A673 (cell line): ENCODE measurements at regions not wholly inside any gene's neighbourhood (a gene's known extent, or its start where the extent isn't known, plus 50 kb on each side); places are given as distances from the start of the nearest gene placed in this dataset.
A peak's percentile ranks its signal among the peaks of the same experiment; 100 is the strongest.
"Not testable (repeated sequence)": the region's sequence is repeated elsewhere in the genome, so short reads cannot be mapped to it uniquely, and the experiment has no call there.

Source experiments
- BruUV-seq: library from RNA; stranded (reverse); fragments of 400-500 nt; replicated peaks from 2 replicates; lab custom pipeline; 2021; lab: Mats Ljungman, UMichigan
- CTCF ChIA-PET: fragments of 300-600 bp; sonication (Branson Sonifier 250); formaldehyde crosslinking; loops from one replicate; lab custom pipeline; 2022; ENCODE audit warnings: antibody characterized with exemption; lab: Charles Lee
- POLR2A ChIA-PET: fragments of 300-600 bp; sonication (Branson Sonifier 250); formaldehyde crosslinking; loops from one replicate; lab custom pipeline; 2022; ENCODE audit warnings: antibody characterized with exemption; ENCODE audit not compliant: low non-redundant PET; lab: Charles Lee
- DNase-seq: peaks from one replicate; pipeline ENCODE4 v3.0.0-alpha.2; 2015; ENCODE audit warnings: low spot score
- H3K27ac ChIP-seq: fragments of 200-600 bp; sonication (generic); 2 replicates; pipeline ENCODE4 v1.5.1; 2016; ENCODE audit warnings: mixed run types, low read depth, mild to moderate bottlenecking, mixed read lengths, antibody characterized with exemption, low read length; ENCODE audit not compliant: poor library complexity, severe bottlenecking
- H3K27me3 ChIP-seq: fragments of 200-600 bp; sonication (generic); replicated peaks from 2 replicates; pipeline ENCODE4 v1.6.1; 2017; ENCODE audit warnings: mixed run types, low read depth, mild to moderate bottlenecking, mixed read lengths, antibody characterized with exemption, low read length; ENCODE audit not compliant: insufficient read depth, poor library complexity
- H3K36me3 ChIP-seq: fragments of 200-600 bp; sonication (generic); 2 replicates; pipeline ENCODE4 v1.6.1; 2016; ENCODE audit warnings: mixed run types, mild to moderate bottlenecking, mixed read lengths, antibody characterized with exemption, low read length; ENCODE audit not compliant: insufficient read depth, poor library complexity, severe bottlenecking
- H3K4me1 ChIP-seq: fragments of 200-600 bp; sonication (generic); 2 replicates; pipeline ENCODE4 v1.6.1; 2017; ENCODE audit warnings: mixed run types, mild to moderate bottlenecking, mixed read lengths, antibody characterized with exemption, low read length; ENCODE audit not compliant: insufficient read depth, poor library complexity, severe bottlenecking
- H3K4me3 ChIP-seq: fragments of 200-600 bp; sonication (generic); 2 replicates; pipeline ENCODE4 v1.5.1; 2016; ENCODE audit warnings: low read depth, mixed run types, mild to moderate bottlenecking, mixed read lengths, low read length; ENCODE audit not compliant: poor library complexity, severe bottlenecking
- H3K9me3 ChIP-seq: fragments of 200-600 bp; sonication (generic); 2 replicates; pipeline ENCODE4 v1.6.1; 2016; ENCODE audit warnings: mixed run types, low read depth, mild to moderate bottlenecking, mixed read lengths, antibody characterized with exemption, low read length; ENCODE audit not compliant: poor library complexity, severe bottlenecking
- intact Hi-C: fragments of 100-400 bp; cut with micrococcal nuclease; formaldehyde crosslinking; loops from one replicate; pipeline ENCODE4 v1.10.0; 2022; ENCODE audit not compliant: unreplicated experiment

DNA sequence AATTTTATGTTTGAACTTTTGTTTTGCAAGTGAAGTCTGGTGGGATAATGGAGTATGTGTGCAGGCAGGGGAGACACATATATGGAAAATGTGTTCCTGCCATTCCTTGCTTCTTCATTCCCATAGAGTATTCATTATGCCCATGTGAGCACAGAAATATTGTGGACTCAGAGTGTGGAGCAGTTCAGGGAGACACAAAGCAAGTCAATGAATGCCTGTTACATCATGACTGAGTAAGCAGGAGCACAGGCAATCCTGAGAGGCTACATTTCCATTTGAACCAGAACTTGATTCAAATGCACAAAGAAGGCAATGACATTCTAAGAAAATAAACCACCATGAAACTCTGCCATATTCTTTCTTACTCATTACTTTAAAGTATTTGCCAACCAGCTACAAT is 990.5 kb downstream of the PRIM2 start:
- BruUV-seq, H3K27ac ChIP-seq, intact Hi-C loops, H3K27me3 ChIP-seq, DNase-seq, CTCF ChIA-PET, H3K4me3 ChIP-seq, H3K9me3 ChIP-seq, POLR2A ChIA-PET, H3K36me3 ChIP-seq, H3K4me1 ChIP-seq: not testable (repeated sequence)

DNA sequence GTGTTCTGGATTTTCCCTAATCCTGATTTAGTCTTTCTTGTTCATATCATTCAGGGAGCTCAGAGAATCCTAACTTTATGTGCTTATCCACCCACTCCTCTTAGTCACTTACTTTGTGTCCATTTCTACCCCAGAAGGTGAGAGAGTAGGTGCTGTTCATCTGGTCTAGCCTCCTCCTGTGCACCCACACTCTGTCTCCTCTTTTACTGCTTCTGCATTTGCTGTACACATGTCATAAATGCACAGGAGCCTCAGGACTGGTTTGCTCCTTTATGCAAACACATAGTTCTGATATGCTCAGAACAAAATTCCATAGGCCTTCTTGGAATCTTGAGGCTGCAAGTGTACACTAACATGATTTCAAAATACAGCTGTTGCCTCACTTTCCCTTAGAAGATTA is 1014.7 kb downstream of the PRIM2 start:
- intact Hi-C loops, result not testable (repeated sequence)

DNA sequence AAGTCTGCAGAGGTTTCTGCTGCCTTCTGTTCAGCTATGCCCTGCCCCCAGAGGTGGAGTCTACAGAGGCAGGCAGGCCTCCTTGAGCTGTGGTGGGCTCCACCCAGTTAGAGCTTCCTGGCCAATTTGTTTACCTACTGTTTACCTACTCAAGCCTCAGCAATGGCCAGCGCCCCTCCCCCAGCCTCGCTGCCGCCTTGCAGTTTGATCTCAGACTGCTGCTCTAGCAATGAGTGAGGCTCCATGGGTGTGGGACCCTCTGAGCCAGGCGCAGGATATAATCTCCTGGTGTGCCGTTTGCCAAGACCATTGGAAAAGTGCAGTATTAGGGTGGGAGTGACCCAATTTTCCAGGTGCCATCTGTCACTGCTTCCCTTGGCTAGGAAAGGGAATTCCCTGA is 1024.9 kb downstream of the PRIM2 start:
- CTCF ChIA-PET, DNase-seq, BruUV-seq, H3K27ac ChIP-seq, H3K4me1 ChIP-seq, H3K9me3 ChIP-seq, H3K4me3 ChIP-seq, H3K36me3 ChIP-seq, H3K27me3 ChIP-seq, intact Hi-C loops, POLR2A ChIA-PET: not testable (repeated sequence)

More for the DNA sequence above, 1014.7 kb downstream of the PRIM2 start:
- H3K27ac ChIP-seq, BruUV-seq, H3K9me3 ChIP-seq, H3K4me3 ChIP-seq, POLR2A ChIA-PET, CTCF ChIA-PET, H3K36me3 ChIP-seq, DNase-seq, H3K4me1 ChIP-seq, H3K27me3 ChIP-seq: not testable (repeated sequence)

DNA sequence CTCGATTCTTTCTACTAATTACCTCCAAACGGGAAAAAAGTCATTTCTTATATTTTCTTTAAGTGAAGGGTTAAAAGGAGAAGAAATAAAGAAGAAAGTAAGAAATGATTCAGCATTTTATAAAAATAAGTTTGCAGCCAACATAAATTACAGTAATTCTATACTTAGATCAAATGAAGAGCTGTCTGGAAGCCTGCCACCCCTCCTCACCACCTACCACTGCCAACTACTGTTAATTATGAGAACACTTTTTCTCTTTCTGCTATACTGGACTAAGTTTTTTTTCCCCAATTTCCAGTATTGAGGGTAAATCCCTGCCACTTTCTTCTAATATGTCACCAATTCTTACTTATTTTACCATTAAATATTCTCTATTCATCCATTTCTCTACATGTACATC is 1030.1 kb downstream of the PRIM2 start:
- H3K4me1 ChIP-seq, CTCF ChIA-PET, BruUV-seq, POLR2A ChIA-PET, DNase-seq, H3K27ac ChIP-seq, H3K4me3 ChIP-seq, H3K27me3 ChIP-seq, H3K36me3 ChIP-seq, H3K9me3 ChIP-seq, intact Hi-C loops: not testable (repeated sequence)

DNA sequence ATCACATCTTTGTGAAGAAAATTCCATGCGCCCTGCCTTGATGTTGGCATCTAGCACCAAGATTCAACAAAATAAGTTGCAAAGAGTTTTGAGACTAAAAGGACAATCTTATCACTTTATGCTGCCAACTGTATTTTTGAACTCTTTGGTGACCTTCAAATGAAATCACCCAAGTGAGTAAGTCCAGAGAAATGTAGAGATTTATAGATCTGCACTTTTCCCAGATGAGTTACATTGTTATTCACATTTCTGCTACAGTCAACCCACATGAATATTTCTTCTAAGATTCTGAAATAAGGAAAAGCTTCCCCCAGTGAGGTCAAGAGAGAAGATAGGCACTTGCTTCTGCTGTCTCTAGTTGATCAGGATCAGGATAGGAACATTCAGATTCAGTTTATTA is 1034.2 kb downstream of the PRIM2 start:
- BruUV-seq, CTCF ChIA-PET, H3K27me3 ChIP-seq, intact Hi-C loops, H3K4me1 ChIP-seq, DNase-seq, POLR2A ChIA-PET, H3K4me3 ChIP-seq, H3K36me3 ChIP-seq, H3K9me3 ChIP-seq, H3K27ac ChIP-seq: not testable (repeated sequence)

DNA sequence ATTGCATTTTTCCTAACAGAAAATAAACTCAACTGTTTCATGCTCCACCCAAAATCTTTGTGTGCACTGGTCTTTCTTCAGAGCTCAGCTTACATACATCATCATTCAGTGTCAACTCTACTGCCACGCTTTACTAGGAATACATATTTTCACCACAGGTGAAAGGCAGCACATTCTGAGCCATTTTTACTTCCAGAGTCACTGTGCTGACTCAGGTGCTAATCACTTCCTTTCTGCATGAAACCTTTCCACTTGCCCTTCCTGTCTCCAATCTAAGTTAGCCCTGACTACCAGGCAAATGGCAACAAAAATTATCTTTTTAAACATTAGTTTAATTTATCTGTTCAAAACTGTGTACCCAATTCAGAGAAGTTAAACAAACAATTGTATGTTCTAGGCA is 1041.0 kb downstream of the PRIM2 start:
- POLR2A ChIA-PET, H3K4me1 ChIP-seq, DNase-seq, H3K4me3 ChIP-seq, BruUV-seq, intact Hi-C loops, H3K36me3 ChIP-seq, CTCF ChIA-PET, H3K27me3 ChIP-seq, H3K27ac ChIP-seq, H3K9me3 ChIP-seq: not testable (repeated sequence)

DNA sequence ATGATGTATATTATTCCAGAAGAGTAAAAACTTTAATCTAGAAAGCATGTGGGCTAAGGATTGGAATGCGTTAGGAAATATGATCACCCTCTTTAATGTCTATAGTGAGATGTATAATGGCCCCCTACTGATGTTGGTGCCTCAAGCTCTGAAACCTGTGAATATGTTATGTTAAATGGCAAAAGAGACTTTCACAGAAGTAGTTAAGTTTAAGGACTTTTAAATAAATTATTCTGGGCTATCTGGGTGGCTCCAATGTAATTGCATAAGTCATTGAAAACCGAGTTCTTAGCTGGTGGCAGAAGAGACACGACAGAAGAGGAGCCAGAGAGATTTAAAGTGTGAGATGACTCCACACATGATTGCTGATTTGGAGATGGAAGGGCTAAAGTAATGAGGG is 1048.4 kb downstream of the PRIM2 start:
- CTCF ChIA-PET, H3K27ac ChIP-seq, H3K27me3 ChIP-seq, H3K9me3 ChIP-seq, POLR2A ChIA-PET, H3K4me1 ChIP-seq, H3K36me3 ChIP-seq, BruUV-seq, intact Hi-C loops, H3K4me3 ChIP-seq: not testable (repeated sequence)
- peak; percentile 69 for DNase-seq

DNA sequence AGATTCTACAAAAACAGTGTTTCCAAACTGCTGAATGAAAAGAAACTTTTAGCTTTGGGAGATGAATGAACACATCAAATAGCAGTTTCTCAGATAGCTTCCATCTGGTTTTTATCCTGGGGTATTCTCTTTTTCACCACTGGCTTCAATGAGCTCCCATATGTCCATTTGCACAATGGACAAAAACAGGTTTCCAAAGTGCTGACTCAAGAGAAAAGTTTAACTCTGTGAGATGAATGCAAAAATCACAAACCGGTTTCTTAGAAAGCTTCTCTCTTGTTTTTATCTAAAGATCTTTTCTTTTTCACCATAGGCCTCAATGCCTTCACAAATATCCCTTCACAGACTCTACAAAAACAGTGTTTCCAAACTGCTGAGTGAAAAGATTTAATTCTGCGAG is 1089.2 kb downstream of the PRIM2 start:
- POLR2A ChIA-PET, H3K27me3 ChIP-seq, CTCF ChIA-PET, H3K36me3 ChIP-seq, DNase-seq, H3K27ac ChIP-seq, H3K4me1 ChIP-seq, H3K4me3 ChIP-seq, BruUV-seq, intact Hi-C loops: not testable (repeated sequence)
- peaks cover 18% of the 10 kb centered on the region for H3K9me3 ChIP-seq
